DMS153 treated with DMSO at 0.1 percent for 48 hours (cell line): ENCODE measurements at regions not wholly inside any gene's neighbourhood (a gene's known extent, or its start where the extent isn't known, plus 50 kb on each side); places are given as distances from the start of the nearest gene placed in this dataset.

Experiments
- DNase-seq: peaks from one replicate; lab custom pipeline; 2025; ENCODE audit not compliant: unreplicated experiment; lab: John Stamatoyannopoulos, UW

GRCh38 chr2:78263571-78263970, 741.4 kb upstream of the LRRTM4 start:
- no peak for DNase-seq

GRCh38 chr2:78264130-78264529, 742.0 kb upstream of the LRRTM4 start:
- DNase-seq = no peak

GRCh38 chr2:78281164-78281563, 744.3 kb upstream of the REG3G start:
- no peak for DNase-seq

GRCh38 chr2:78290581-78291214, 734.8 kb upstream of the REG3G start:
- DNase-seq = no peak

- no peak for DNase-seq
These were observed 731.7 kb upstream of the REG3G start for GRCh38 chr2:78293768-78294167.

GRCh38 chr2:78301166-78301789, 724.2 kb upstream of the REG3G start:
- no peak for DNase-seq

- DNase-seq = no peak
These were observed 720.8 kb upstream of the REG3G start for GRCh38 chr2:78304678-78305077.

- DNase-seq = no peak
These were observed 716.0 kb upstream of the REG3G start for GRCh38 chr2:78309460-78309859.

- DNase-seq = no peak
These were observed 710.1 kb upstream of the REG3G start for GRCh38 chr2:78315368-78315767.

GRCh38 chr2:78318275-78318674, 707.2 kb upstream of the REG3G start:
- DNase-seq = no peak

- DNase-seq = no peak
These were observed 695.3 kb upstream of the REG3G start for GRCh38 chr2:78330193-78330592.

GRCh38 chr2:78351208-78351607, 674.3 kb upstream of the REG3G start:
- peak; percentile 9 for DNase-seq

- DNase-seq = no peak
These were observed 672.3 kb upstream of the REG3G start for GRCh38 chr2:78353168-78353567.

GRCh38 chr2:78355967-78356366, 669.5 kb upstream of the REG3G start:
- no peak for DNase-seq

GRCh38 chr2:78383576-78383975, 641.9 kb upstream of the REG3G start:
- no peak for DNase-seq

GRCh38 chr2:78397198-78397597, 628.3 kb upstream of the REG3G start:
- no peak for DNase-seq

GRCh38 chr2:78407960-78408794, 617.3 kb upstream of the REG3G start:
- no peak for DNase-seq

- no peak for DNase-seq
These were observed 616.7 kb upstream of the REG3G start for GRCh38 chr2:78408795-78409118.

GRCh38 chr2:78411303-78411702, 614.2 kb upstream of the REG3G start:
- DNase-seq = no peak

GRCh38 chr2:78416625-78417300, 608.7 kb upstream of the REG3G start:
- no peak for DNase-seq

GRCh38 chr2:78417355-78417754, 608.1 kb upstream of the REG3G start:
- DNase-seq = no peak

GRCh38 chr2:78418021-78418420, 607.5 kb upstream of the REG3G start:
- DNase-seq = peak; percentile 30
